ENCODE measurements at regions not wholly inside any gene's neighbourhood (a gene's known extent, or its start where the extent isn't known, plus 50 kb on each side); places are given as distances from the start of the nearest gene placed in this dataset.

DNA sequence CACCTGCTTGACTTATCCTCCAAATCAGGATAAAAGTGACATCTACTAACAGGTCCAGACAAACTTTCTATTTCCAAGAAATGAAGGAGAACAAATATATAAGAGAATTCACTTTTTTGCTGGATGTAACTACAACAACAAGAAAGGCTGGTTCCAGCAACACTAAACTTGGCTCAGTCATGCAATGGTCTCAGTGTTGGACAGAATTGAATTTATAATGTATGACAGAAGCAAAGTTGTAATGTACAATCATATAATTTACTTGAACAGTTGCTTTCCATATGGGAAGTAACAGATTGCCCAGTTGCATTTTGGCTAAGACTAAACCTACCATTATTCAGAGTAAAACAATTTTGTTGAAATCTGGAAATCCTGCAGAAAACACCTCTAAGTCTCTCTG, 183.3 kb upstream of the INTU start:
- TF ChIP-seq CTCF (IDR thresholded peaks at IDR 0.05 in 8 of 11, conservative IDR thresholded peaks at IDR 0.05 in 3 of 11), result no peak
- TF ChIP-seq POLR2AphosphoS5 (IDR thresholded peaks at IDR 0.05), result no peak
- TF ChIP-seq POLR2A (IDR thresholded peaks at IDR 0.05), result no peak

Data from spleen (tissue), 7 donors.